ENCODE measurements at regions not wholly inside any gene's neighbourhood (a gene's known extent, or its start where the extent isn't known, plus 50 kb on each side); places are given as distances from the start of the nearest gene placed in this dataset.

GRCh38 chr22:49629261-49629570 is 198.5 kb downstream of the BRD1 start:
- Mint-ChIP-seq H3K36me3 (peaks cover 4% of the 10 kb centered on the region), H3K4me1 (peaks cover 12% of the 10 kb centered on the region), H3K9me3 (no peaks in the 10 kb centered on the region), H3K4me3 (no peak overlapping the region), H3K27me3 (no peaks in the 10 kb centered on the region), H3K27ac (no peak overlapping the region)
- DNase-seq (ENCODE audit: low spot score in 2 of 2) (no peak), ATAC-seq (ENCODE audit: low read depth) (no peak)

- H3K9me3 Mint-ChIP-seq = no peaks in the 10 kb centered on the region
- peaks cover 4% of the 10 kb centered on the region for H3K36me3 Mint-ChIP-seq
- H3K4me3 Mint-ChIP-seq = no peak overlapping the region
- DNase-seq (ENCODE audit: low spot score in 2 of 2) (no peak), ATAC-seq (ENCODE audit: low read depth) (no peak)
- no peaks in the 10 kb centered on the region for H3K27me3 Mint-ChIP-seq
- peaks cover 12% of the 10 kb centered on the region for H3K4me1 Mint-ChIP-seq
- no peak overlapping the region for H3K27ac Mint-ChIP-seq
Observed at GRCh38 chr22:49628391-49629260, 199.0 kb downstream of the BRD1 start.

DNA sequence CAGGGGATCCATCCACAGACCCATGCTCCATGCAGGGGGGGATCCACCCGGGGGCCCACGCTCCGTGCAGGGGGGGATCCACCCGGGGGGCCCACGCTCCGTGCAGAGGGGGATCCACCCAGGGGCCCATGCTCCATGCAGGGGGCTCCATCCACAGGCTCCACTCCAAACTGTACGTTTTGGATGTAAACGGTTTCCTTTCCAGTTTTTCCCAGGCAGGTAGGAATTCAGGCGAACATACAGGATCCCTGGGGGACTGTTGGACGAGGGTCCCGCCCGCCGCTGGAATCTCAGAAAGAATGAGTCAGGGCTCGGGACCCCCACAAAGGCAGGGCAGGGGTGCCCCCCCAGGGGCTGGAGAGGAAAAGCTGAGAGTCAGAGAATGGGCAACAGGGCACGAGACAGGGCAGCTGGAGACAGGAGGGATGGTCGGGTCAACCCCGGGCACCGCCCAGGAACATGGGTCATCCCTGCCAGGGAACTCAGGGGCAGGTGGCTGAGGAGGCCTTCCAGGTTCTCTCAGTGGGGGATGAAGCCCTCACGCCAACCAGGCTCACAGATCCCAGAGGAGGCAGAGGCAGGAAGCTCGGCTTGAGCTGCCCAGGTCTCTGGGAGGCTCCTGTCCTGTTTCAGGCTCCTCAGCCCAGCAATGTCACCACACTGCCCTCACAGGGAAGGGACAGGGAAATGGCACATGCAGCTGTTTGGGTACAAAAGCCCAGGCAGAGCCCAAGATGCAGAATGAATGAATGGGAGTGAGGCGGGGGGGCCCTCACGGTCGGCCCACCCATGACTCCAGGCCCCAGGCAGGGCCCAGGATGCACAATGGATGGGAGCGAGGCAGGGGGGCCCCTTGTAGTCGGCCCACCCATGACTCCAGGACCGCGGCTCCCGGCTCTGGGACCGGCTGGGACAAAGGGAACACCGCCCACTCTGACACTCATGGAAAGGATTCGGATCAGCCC is 200.2 kb downstream of the BRD1 start:
- Mint-ChIP-seq H3K27ac (no peak overlapping the region), H3K36me3 (peaks cover 4% of the 10 kb centered on the region), H3K4me1 (peaks cover 12% of the 10 kb centered on the region), H3K27me3 (no peaks in the 10 kb centered on the region), H3K4me3 (no peak overlapping the region), H3K9me3 (no peaks in the 10 kb centered on the region)
- DNase-seq (ENCODE audit: low spot score in 2 of 2) (no peak), ATAC-seq (ENCODE audit: low read depth) (no peak)

GRCh38 chr22:49626361-49627216 is 201.1 kb downstream of the BRD1 start:
- H3K36me3 Mint-ChIP-seq = peaks cover 4% of the 10 kb centered on the region
- H3K4me3 Mint-ChIP-seq = no peak overlapping the region
- H3K27me3 Mint-ChIP-seq = no peaks in the 10 kb centered on the region
- DNase-seq (ENCODE audit: low spot score in 2 of 2) (no peak), ATAC-seq (ENCODE audit: low read depth) (no peak)
- peaks cover 14% of the 10 kb centered on the region for H3K4me1 Mint-ChIP-seq
- no peak overlapping the region for H3K27ac Mint-ChIP-seq
- no peaks in the 10 kb centered on the region for H3K9me3 Mint-ChIP-seq

DNA sequence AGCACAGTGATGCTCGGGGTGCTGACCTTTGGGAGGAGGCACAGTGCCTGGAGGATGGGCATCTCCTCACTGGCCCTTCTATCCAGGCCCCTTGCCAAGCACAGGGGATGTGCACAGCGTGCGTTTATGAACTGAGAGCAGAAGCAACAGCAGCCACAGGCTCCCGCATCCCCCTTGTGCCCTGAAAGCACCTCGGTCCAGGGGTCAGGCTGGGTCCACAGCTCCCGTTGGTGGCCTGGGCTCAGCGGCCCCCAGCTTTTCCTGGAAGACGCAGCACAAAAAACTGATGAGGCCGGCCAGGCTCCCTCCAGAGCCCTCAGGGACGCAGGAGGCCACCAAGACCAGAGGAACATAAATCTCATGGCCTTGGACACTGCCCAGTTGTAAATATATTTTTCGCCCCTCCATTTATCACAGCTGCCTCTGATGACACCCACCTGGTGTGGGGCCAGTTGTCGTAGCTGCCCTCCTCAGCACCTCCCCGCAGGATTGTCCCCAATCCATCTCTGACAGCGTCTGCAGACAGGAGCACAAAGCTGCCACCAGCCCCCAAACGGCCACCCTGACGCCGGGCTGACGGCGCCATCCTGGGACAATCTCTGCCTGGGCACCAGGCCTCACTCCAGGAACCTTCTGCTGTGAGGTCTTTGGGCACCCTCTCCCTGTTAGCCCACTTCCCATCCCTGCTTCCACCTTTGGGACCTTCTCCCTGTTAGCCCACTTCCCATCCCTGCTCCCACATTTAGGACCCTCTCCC is 203.1 kb downstream of the BRD1 start:
- ATAC-seq (ENCODE audit: low read depth) (no peak), DNase-seq (ENCODE audit: low spot score in 2 of 2) (no peak)
- Mint-ChIP-seq H3K4me1 (peaks cover 14% of the 10 kb centered on the region), H3K27ac (no peak overlapping the region), H3K9me3 (no peaks in the 10 kb centered on the region), H3K27me3 (no peaks in the 10 kb centered on the region), H3K36me3 (peaks cover 4% of the 10 kb centered on the region), H3K4me3 (no peak overlapping the region)

DNA sequence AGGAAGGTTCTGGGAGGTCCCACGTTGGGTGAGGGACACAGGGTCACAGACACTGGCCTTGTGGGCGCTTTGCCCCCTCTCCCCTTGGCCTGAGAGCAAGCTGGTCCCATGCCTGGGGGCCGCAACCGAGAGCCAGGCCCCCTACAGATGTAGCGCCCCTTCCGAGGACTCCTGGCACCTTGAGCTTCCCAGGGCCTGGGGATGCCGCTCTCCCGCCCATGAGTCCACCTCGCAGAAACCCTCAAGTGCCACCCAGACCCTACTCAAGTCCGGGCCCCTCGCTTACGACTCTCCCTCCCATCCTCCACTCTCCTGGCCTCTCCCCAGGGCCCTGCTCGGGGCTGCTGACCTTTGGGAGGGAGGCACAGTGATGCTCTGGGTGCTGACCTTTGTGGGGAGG is 204.0 kb downstream of the BRD1 start:
- no peak overlapping the region for H3K4me3 Mint-ChIP-seq
- H3K4me1 Mint-ChIP-seq = peaks cover 12% of the 10 kb centered on the region
- no peaks in the 10 kb centered on the region for H3K27me3 Mint-ChIP-seq
- ATAC-seq (ENCODE audit: low read depth) (no peak), DNase-seq (ENCODE audit: low spot score in 2 of 2) (no peak)
- H3K27ac Mint-ChIP-seq = no peak overlapping the region
- H3K36me3 Mint-ChIP-seq = peaks cover 5% of the 10 kb centered on the region
- no peaks in the 10 kb centered on the region for H3K9me3 Mint-ChIP-seq

DNA sequence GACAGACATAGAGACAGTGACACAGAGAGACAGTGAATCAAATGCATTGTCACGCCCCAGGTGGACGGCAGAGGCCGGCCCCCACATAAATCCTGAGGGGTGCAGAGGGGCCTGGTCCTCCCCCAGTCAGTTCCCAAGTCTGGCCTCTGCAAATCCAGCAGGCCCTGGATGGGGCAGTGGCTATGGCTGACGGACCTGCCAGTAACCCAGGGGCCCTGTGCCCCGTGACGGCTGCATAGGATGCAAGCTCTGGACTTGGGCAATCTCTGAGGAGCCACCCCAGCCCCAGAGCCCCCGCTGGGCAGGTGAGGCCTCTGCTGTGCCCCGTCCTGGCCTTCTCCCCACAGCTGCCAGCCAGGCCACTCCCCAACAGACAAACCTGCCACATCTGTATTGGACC is 204.5 kb downstream of the BRD1 start:
- no peak overlapping the region for H3K4me3 Mint-ChIP-seq
- H3K4me1 Mint-ChIP-seq = peaks cover 9% of the 10 kb centered on the region
- ATAC-seq (ENCODE audit: low read depth) (no peak), DNase-seq (ENCODE audit: low spot score in 2 of 2) (no peak)
- no peaks in the 10 kb centered on the region for H3K27me3 Mint-ChIP-seq
- H3K27ac Mint-ChIP-seq = no peak overlapping the region
- no peaks in the 10 kb centered on the region for H3K9me3 Mint-ChIP-seq
- H3K36me3 Mint-ChIP-seq = peaks cover 8% of the 10 kb centered on the region

DNA sequence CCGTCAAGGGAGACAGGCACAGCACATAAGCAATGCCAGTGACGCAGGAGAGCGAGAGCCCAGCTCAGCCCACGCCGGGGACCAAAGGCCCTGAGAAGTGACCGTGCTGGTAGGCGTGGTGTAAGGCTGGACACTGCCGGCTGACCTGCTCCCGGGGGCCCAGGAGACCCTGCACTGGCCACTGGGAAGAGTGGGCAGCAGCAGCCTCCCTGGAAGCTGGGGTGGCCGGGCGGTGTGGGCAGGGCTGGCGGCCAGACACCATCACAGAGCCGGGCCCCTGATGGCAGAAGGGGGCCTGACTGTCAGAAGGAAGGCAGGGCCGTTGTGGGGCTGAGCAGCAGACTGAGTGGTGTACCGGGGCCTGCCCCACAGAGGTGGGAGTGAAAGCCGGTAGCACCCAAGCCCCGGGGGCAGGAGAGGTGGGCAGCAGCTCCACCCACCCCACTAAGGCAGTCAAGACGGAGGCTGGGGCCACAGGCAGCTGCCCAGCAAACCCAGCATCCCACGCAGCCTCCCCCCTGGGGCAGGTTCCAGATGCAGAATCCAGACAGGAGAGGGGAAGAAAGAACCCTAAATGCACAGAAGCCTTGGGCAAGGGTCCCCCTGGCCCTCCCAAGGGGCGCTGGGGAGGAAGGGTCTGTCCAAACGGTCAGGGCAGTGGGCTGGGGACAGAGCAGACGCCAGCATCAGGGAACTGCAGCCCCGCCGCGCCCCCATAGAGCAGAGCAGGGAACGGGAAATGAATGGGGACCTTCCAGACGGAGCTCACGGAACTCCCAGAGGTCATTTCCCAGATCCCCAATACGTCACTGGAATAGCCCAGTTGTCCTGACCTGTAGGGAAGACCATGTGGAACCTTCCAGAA is 205.2 kb downstream of the BRD1 start:
- H3K9me3 Mint-ChIP-seq = no peaks in the 10 kb centered on the region
- H3K27ac Mint-ChIP-seq = no peak overlapping the region
- no peaks in the 10 kb centered on the region for H3K27me3 Mint-ChIP-seq
- H3K4me3 Mint-ChIP-seq = no peak overlapping the region
- DNase-seq (ENCODE audit: low spot score in 2 of 2) (no peak), ATAC-seq (ENCODE audit: low read depth) (no peak)
- H3K36me3 Mint-ChIP-seq = peaks cover 8% of the 10 kb centered on the region
- H3K4me1 Mint-ChIP-seq = peaks cover 9% of the 10 kb centered on the region

DNA sequence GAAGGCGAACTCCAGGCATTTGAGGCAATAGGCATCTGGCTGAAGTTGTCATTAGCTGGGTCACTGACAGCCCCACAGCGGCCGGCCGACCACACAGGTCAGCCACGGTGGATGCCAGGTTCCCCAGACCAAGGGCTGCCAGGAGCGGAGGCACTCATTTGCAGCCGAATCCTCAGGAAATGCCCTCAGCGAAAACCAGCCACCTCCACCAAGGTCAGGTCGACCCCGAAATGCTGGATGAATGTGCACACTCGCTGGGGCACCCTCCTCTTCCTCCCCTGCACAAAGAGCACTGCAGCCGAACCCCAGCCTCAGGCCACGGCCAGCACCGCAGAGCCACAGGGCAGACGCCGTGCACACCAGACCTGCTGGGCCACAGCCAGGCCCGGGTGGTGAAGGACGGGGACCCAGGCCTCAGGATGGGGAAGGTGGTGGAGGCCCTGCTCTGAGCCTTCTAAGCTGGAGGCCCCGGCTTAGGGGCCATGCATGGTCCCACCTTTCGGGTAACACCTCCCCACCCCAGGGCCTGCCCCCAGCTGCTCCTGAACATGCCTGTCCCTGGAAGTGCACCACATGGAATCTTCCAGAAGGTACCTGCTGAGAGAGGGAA is 206.0 kb downstream of the BRD1 start:
- ATAC-seq (ENCODE audit: low read depth) = no peak
- H3K4me1 Mint-ChIP-seq = peaks cover 9% of the 10 kb centered on the region

GRCh38 chr22:49620666-49621065 is 207.0 kb downstream of the BRD1 start:
- Mint-ChIP-seq H3K27ac (no peak overlapping the region), H3K4me1 (peaks cover 9% of the 10 kb centered on the region), H3K27me3 (no peaks in the 10 kb centered on the region), H3K4me3 (no peak overlapping the region), H3K36me3 (peaks cover 14% of the 10 kb centered on the region), H3K9me3 (no peaks in the 10 kb centered on the region)
- DNase-seq (ENCODE audit: low spot score in 2 of 2) (no peak), ATAC-seq (ENCODE audit: low read depth) (no peak)

More for the DNA sequence above, 206.0 kb downstream of the BRD1 start:
- Mint-ChIP-seq H3K27ac (no peak overlapping the region), H3K4me3 (no peak overlapping the region), H3K9me3 (no peaks in the 10 kb centered on the region), H3K36me3 (peaks cover 10% of the 10 kb centered on the region), H3K27me3 (no peaks in the 10 kb centered on the region)
- DNase-seq (ENCODE audit: low spot score in 2 of 2) = no peak

- H3K36me3 Mint-ChIP-seq = peaks cover 10% of the 10 kb centered on the region
- H3K27ac Mint-ChIP-seq = no peak overlapping the region
- H3K27me3 Mint-ChIP-seq = no peaks in the 10 kb centered on the region
- peaks cover 5% of the 10 kb centered on the region for H3K4me1 Mint-ChIP-seq
- DNase-seq (ENCODE audit: low spot score in 2 of 2) (no peak), ATAC-seq (ENCODE audit: low read depth) (no peak)
- H3K4me3 Mint-ChIP-seq = no peak overlapping the region
- H3K9me3 Mint-ChIP-seq = no peaks in the 10 kb centered on the region
Observed at GRCh38 chr22:49620003-49620556, 207.6 kb downstream of the BRD1 start.

DNA sequence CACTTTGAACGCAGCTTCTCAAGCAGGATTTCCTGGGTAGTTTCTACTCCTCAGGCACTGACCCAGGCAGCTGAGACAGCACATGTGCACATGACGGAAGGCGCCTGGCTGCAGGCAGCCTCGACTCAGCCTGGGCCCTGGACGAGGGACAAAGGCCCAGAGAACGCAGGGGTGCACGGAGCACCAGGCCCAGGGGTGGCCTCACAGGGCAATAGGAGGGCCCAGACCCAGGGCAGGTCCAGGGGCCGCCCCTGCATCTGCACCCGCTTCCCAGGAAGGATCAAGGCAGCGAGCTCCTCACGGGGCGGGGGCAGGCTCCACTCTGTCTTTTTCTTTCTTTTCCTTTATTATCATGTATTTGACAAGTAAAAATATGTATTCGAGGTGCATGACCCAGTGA is 208.4 kb downstream of the BRD1 start:
- Mint-ChIP-seq H3K4me1 (peaks cover 5% of the 10 kb centered on the region), H3K9me3 (no peaks in the 10 kb centered on the region), H3K4me3 (no peak overlapping the region), H3K36me3 (peaks cover 10% of the 10 kb centered on the region), H3K27ac (no peak overlapping the region), H3K27me3 (no peaks in the 10 kb centered on the region)
- no peak for DNase-seq (ENCODE audit: low spot score in 2 of 2)
- ATAC-seq (ENCODE audit: low read depth) = no peak
